GM19239 (cell line): ENCODE measurements at regions not wholly inside any gene's neighbourhood (a gene's known extent, or its start where the extent isn't known, plus 50 kb on each side); places are given as distances from the start of the nearest gene placed in this dataset.
A peak's percentile ranks its signal among the peaks of the same experiment; 100 is the strongest.

Experiments
- DNase-seq: peaks from one replicate; pipeline ENCODE4 v3.0.0; 2011; ENCODE audit warnings: low spot score; ENCODE audit not compliant: insufficient read length
- FAIRE-seq: peaks from 2 replicates; lab custom pipeline; 2011; peaks lifted over from hg19 to GRCh38; lab: Jason Lieb, UNC

GRCh38 chrX:100512471-100512870, 72.3 kb upstream of the TNMD start:
- no peak for DNase-seq
- FAIRE-seq: peak; percentile 97

GRCh38 chrX:100494646-100495370, 84.7 kb upstream of the PCDH19 start:
- no peak for DNase-seq
- FAIRE-seq: no peak

GRCh38 chrX:100491174-100491573, 81.1 kb upstream of the PCDH19 start:
- DNase-seq (no peak), FAIRE-seq (no peak)

GRCh38 chrX:100487795-100488194, 77.7 kb upstream of the PCDH19 start:
- DNase-seq (no peak), FAIRE-seq (no peak)

GRCh38 chrX:100484971-100485370, 74.9 kb upstream of the PCDH19 start:
- DNase-seq (no peak), FAIRE-seq (no peak)

GRCh38 chrX:100479329-100479728, 69.3 kb upstream of the PCDH19 start:
- FAIRE-seq (no peak), DNase-seq (no peak)

GRCh38 chrX:100478714-100479306, 68.7 kb upstream of the PCDH19 start:
- DNase-seq (no peak), FAIRE-seq (no peak)

GRCh38 chrX:100477958-100478357, 67.9 kb upstream of the PCDH19 start:
- DNase-seq (no peak), FAIRE-seq (no peak)

GRCh38 chrX:100477467-100477866, 67.4 kb upstream of the PCDH19 start:
- no peak for DNase-seq
- no peak for FAIRE-seq
